RKO (cell line): ENCODE measurements at regions not wholly inside any gene's neighbourhood (a gene's known extent, or its start where the extent isn't known, plus 50 kb on each side); places are given as distances from the start of the nearest gene placed in this dataset.
A peak's percentile ranks its signal among the peaks of the same experiment; 100 is the strongest.

Source experiments
- DNase-seq: peaks from one replicate; pipeline ENCODE4 v3.0.0-alpha.2; 2016; ENCODE audit warnings: low spot score

GRCh38 chr9:24488896-24489295 lies 56.8 kb downstream of the IZUMO3 start:
- no peak for DNase-seq

- no peak for DNase-seq
Observed at GRCh38 chr9:24487946-24488345, 57.8 kb downstream of the IZUMO3 start.

GRCh38 chr9:24487250-24487861 lies 58.3 kb downstream of the IZUMO3 start:
- no peak for DNase-seq

- no peak for DNase-seq
Observed at GRCh38 chr9:24479361-24480059, 66.2 kb downstream of the IZUMO3 start.

GRCh38 chr9:24464319-24464951 lies 81.3 kb downstream of the IZUMO3 start:
- peak; percentile 70 for DNase-seq

GRCh38 chr9:24462951-24463350 lies 82.7 kb downstream of the IZUMO3 start:
- DNase-seq: no peak

GRCh38 chr9:24460781-24461180 lies 84.9 kb downstream of the IZUMO3 start:
- DNase-seq: no peak

- DNase-seq: no peak
Observed at GRCh38 chr9:24459953-24460352, 85.7 kb downstream of the IZUMO3 start.

- no peak for DNase-seq
Observed at GRCh38 chr9:24451346-24451745, 94.4 kb downstream of the IZUMO3 start.

GRCh38 chr9:24449976-24450375 lies 95.7 kb downstream of the IZUMO3 start:
- no peak for DNase-seq

- DNase-seq: no peak
Observed at GRCh38 chr9:24439456-24439855, 106.2 kb downstream of the IZUMO3 start.

- no peak for DNase-seq
Observed at GRCh38 chr9:24438876-24439275, 106.8 kb downstream of the IZUMO3 start.

GRCh38 chr9:24436761-24437160 lies 108.9 kb downstream of the IZUMO3 start:
- DNase-seq: no peak

- DNase-seq: no peak
Observed at GRCh38 chr9:24434183-24434582, 111.5 kb downstream of the IZUMO3 start.

GRCh38 chr9:24416136-24416535 lies 129.6 kb downstream of the IZUMO3 start:
- DNase-seq: no peak

GRCh38 chr9:24413651-24414050 lies 132.0 kb downstream of the IZUMO3 start:
- no peak for DNase-seq

GRCh38 chr9:24398466-24398865 lies 147.2 kb downstream of the IZUMO3 start:
- no peak for DNase-seq

GRCh38 chr9:24391095-24391494 lies 154.6 kb downstream of the IZUMO3 start:
- no peak for DNase-seq

GRCh38 chr9:24385077-24385476 lies 160.6 kb downstream of the IZUMO3 start:
- DNase-seq: no peak

- no peak for DNase-seq
Observed at GRCh38 chr9:24382566-24382965, 163.1 kb downstream of the IZUMO3 start.

- no peak for DNase-seq
Observed at GRCh38 chr9:24381205-24381604, 164.5 kb downstream of the IZUMO3 start.

- DNase-seq: no peak
Observed at GRCh38 chr9:24359046-24359445, 186.7 kb downstream of the IZUMO3 start.

GRCh38 chr9:24351973-24352372 lies 193.7 kb downstream of the IZUMO3 start:
- no peak for DNase-seq

GRCh38 chr9:24351258-24351657 lies 194.4 kb downstream of the IZUMO3 start:
- no peak for DNase-seq
